Pancreas (tissue), 10 donors: ENCODE measurements at regions not wholly inside any gene's neighbourhood (a gene's known extent, or its start where the extent isn't known, plus 50 kb on each side); places are given as distances from the start of the nearest gene placed in this dataset.

Source experiments
- ATAC-seq, 4 donors: fragments of 200-7000 bp; cut with Tn5 transposase; one replicate each; pipeline versions ENCODE4 v1.8.0 to v1.9.1; 2020; ENCODE audit warnings: mild to moderate bottlenecking in 4 of 4, moderate library complexity in 4 of 4
- DNase-seq, 6 donors: peaks; one replicate each; pipeline ENCODE4 v3.0.0-alpha.2; 2020
- FAIRE-seq: peaks from 2 replicates; lab custom pipeline; 2012; peaks lifted over from hg19 to GRCh38; lab: Jason Lieb, UNC
- H3K27ac ChIP-seq, 4 donors: fragments of 200-600 bp; sonication (generic); 1 replicate in 3 of 4; 2 replicates in 1 of 4; pipeline versions ENCODE4 v1.5.0 to v1.8.0; 2020
- H3K27me3 ChIP-seq, 4 donors: fragments of 200-600 bp; one replicate each; pipeline ENCODE4 v1.8.0; 2021
- H3K36me3 ChIP-seq, 3 donors: fragments of 200-600 bp; sonication (generic) in 1 of 3; one replicate each; pipeline versions ENCODE4 v1.5.0 to v1.8.0; 2020 to 2021
- H3K4me1 ChIP-seq, 3 donors: fragments of 200-600 bp; one replicate each; pipeline ENCODE4 v1.8.0; 2021
- H3K4me3 ChIP-seq, 4 donors: fragments of 200-600 bp; sonication (generic) in 2 of 4; one replicate each; pipeline versions ENCODE4 v1.5.0 to v1.8.0; 2020 to 2021
- H3K9me3 ChIP-seq, 4 donors: fragments of 200-600 bp; one replicate each; pipeline ENCODE4 v1.8.0; 2021
- CTCF ChIP-seq, 4 donors: fragments of 200-600 bp; sonication (generic) in 3 of 4; IDR thresholded peaks; one replicate each; pipeline versions ENCODE4 v1.5.0 to v1.8.0; 2021; ENCODE audit warnings: antibody characterized with exemption in 4 of 4
- WGBS, 2 donors: extraction: QIAGEN DNeasy Blood & Tissue Kit; methylation state at CpG; one replicate each; pipeline ENCODE4 v1.1.7; 2013; 5-methylcytosine and 5-hydroxymethylcytosine counted together
- intact Hi-C, 3 donors: fragments of 100-400 bp; cut with DNase I; formaldehyde crosslinking; loops; one replicate each; pipeline versions ENCODE4 v1.11.1 to v1.14.2; 2022
- donor health status: healthy with polysubstance abuse.
- donor health status: DM: no; HTN: no; CAD: no; lungs with moderate emphysema.
- donor health status: DM: no; HTN: no; CAD: no.
- donor health status: control.
- donor health status: control.
- donor health status: Bipolar disorder and iron deficiency.
- donor health status: DM: yes; HTN: yes; CAD: no.
- donor health status: DM: no; HTN: no; CAD: no.
- donor health status: DM: no; HTN: no; CAD: no.
- donor health status: DM: yes; HTN: yes; CAD: no.

- Histone ChIP-seq H3K27ac (no peak overlapping the region), H3K4me3 (no peak overlapping the region), H3K4me1 (no peaks in the 10 kb centered on the region), H3K27me3 (no peaks in the 10 kb centered on the region), H3K36me3 (no peaks in the 10 kb centered on the region), H3K9me3 (no peaks in the 10 kb centered on the region)
- no peak for DNase-seq
- ATAC-seq, result no peak
- no peak for TF ChIP-seq CTCF (IDR thresholded peaks at IDR 0.05)
- 65% methylated on average over 4 of the region's 4 CpGs for WGBS, 2 donors
- intact Hi-C loops, result no loop called here
- FAIRE-seq, result no peak
Measured at GRCh38 chr2:19651466-19651865, 250.3 kb downstream of the TTC32 start.

GRCh38 chr2:19649785-19650380, 251.9 kb downstream of the TTC32 start:
- H3K36me3 ChIP-seq, result no peaks in the 10 kb centered on the region
- DNase-seq (no peak), FAIRE-seq (no peak), ATAC-seq (peak in 3 of 4 donors; percentile 55 to 70 (median 57))
- no peaks in the 10 kb centered on the region for H3K4me1 ChIP-seq
- no peaks in the 10 kb centered on the region for H3K27me3 ChIP-seq
- no peaks in the 10 kb centered on the region for H3K9me3 ChIP-seq
- no peak for TF ChIP-seq CTCF (IDR thresholded peaks at IDR 0.05)
- no peak overlapping the region for H3K4me3 ChIP-seq
- intact Hi-C loops, result no loop called here
- H3K27ac ChIP-seq, result no peak overlapping the region
- 70 to 74% methylated on average over 8 of the region's 8 CpGs for WGBS, 2 donors

- 83 to 89% methylated on average over 1 of the region's 1 CpG for WGBS, 2 donors
- intact Hi-C loops, result no loop called here
- Histone ChIP-seq H3K4me1 (no peaks in the 10 kb centered on the region), H3K27me3 (no peaks in the 10 kb centered on the region), H3K36me3 (no peaks in the 10 kb centered on the region), H3K27ac (no peak overlapping the region), H3K4me3 (no peak overlapping the region), H3K9me3 (no peaks in the 10 kb centered on the region)
- no peak for ATAC-seq
- DNase-seq, result no peak
- TF ChIP-seq CTCF (IDR thresholded peaks at IDR 0.05), result no peak
- no peak for FAIRE-seq
Measured at GRCh38 chr2:19649142-19649541, 252.6 kb downstream of the TTC32 start.

GRCh38 chr2:19648583-19648982, 253.2 kb downstream of the TTC32 start:
- WGBS, 2 donors, result 21 to 29% methylated on average over 1 of the region's 1 CpG
- FAIRE-seq, result no peak
- no peaks in the 10 kb centered on the region for H3K4me1 ChIP-seq

More at GRCh38 chr2:19648583-19648982, 253.2 kb downstream of the TTC32 start:
- TF ChIP-seq CTCF (IDR thresholded peaks at IDR 0.05), result no peak
- DNase-seq, result no peak
- intact Hi-C loops, result no loop called here
- peak in 2 of 4 donors; percentile 32 to 67 for ATAC-seq
- Histone ChIP-seq H3K27ac (no peak overlapping the region), H3K27me3 (no peaks in the 10 kb centered on the region), H3K4me3 (no peak overlapping the region), H3K36me3 (no peaks in the 10 kb centered on the region), H3K9me3 (no peaks in the 10 kb centered on the region)
